ENCODE measurements at regions not wholly inside any gene's neighbourhood (a gene's known extent, or its start where the extent isn't known, plus 50 kb on each side); places are given as distances from the start of the nearest gene placed in this dataset.
"Not testable (repeated sequence)": the region's sequence is repeated elsewhere in the genome, so short reads cannot be mapped to it uniquely, and the experiment has no call there.

GRCh38 chr21:15298306-15298705 is 233.5 kb upstream of the NRIP1 start:
- H3K27me3 Mint-ChIP-seq (ENCODE audit: low read depth in 3 of 3) = peaks cover 0 to 2% (median 1%) of the 10 kb centered on the region in 3 donors

GRCh38 chr21:15298755-15299154 is 234.0 kb upstream of the NRIP1 start:
- not testable (repeated sequence) for H3K27ac Mint-ChIP-seq; H3K9ac ChIP-seq (ENCODE audit: insufficient read depth, low read length, poor library complexity, severe bottlenecking); H2AFZ ChIP-seq (ENCODE audit: insufficient read depth, low read depth, low read length, poor library complexity, severe bottlenecking); H3K27me3 ChIP-seq (ENCODE audit: control insufficient read depth in 2 of 2, insufficient read depth in 2 of 2, low read length in 2 of 2); H3K4me1 Mint-ChIP-seq; H3K36me3 ChIP-seq (replicated peaks in 1 of 2; ENCODE audit: control insufficient read depth in 1 of 2, insufficient read depth in 2 of 2, low read length in 2 of 2); DNase-seq; H3K4me3 ChIP-seq (replicated peaks in 1 of 3; ENCODE audit: low read depth in 2 of 3, low read length in 3 of 3); H3K36me3 Mint-ChIP-seq; H4K20me1 ChIP-seq (ENCODE audit: insufficient read depth, low read length); H3K79me2 ChIP-seq (ENCODE audit: insufficient read depth, low read length); H3K4me2 ChIP-seq (replicated peaks; ENCODE audit: extremely low read depth, low read length, poor library complexity, severe bottlenecking); H3K27ac ChIP-seq (ENCODE audit: low read depth in 1 of 2, low read length in 2 of 2); H3K9me3 Mint-ChIP-seq; H3K4me3 Mint-ChIP-seq; H3K27me3 Mint-ChIP-seq (ENCODE audit: low read depth in 3 of 3); H3K9me3 ChIP-seq (replicated peaks in 1 of 2; ENCODE audit: control insufficient read depth in 1 of 2, insufficient read depth in 1 of 2, low read length in 2 of 2); H3K4me1 ChIP-seq (ENCODE audit: control insufficient read depth in 1 of 2, insufficient read depth in 2 of 2, low read length in 2 of 2)
- intact Hi-C loops (cut with micrococcal nuclease) = loop anchor here in 1 of 2 donors (10.0 kb wide), 1 partner anchor 54 kb away; no protein-coding TSS in a partner anchor
- no CpG with 5 or more reads among the region's 8 CpGs for WGBS (ENCODE audit: insufficient coverage)

More at GRCh38 chr21:15298306-15298705, 233.5 kb upstream of the NRIP1 start:
- Histone ChIP-seq H3K4me1 (ENCODE audit: control insufficient read depth in 1 of 2, insufficient read depth in 2 of 2, low read length in 2 of 2) (no peaks in the 10 kb centered on the region), H3K4me2 (replicated peaks; ENCODE audit: extremely low read depth, low read length, poor library complexity, severe bottlenecking) (no peak overlapping the region), H3K9ac (ENCODE audit: insufficient read depth, low read length, poor library complexity, severe bottlenecking) (no peak overlapping the region), H3K27ac (ENCODE audit: low read depth in 1 of 2, low read length in 2 of 2) (no peak overlapping the region), H4K20me1 (ENCODE audit: insufficient read depth, low read length) (no peaks in the 10 kb centered on the region), H3K9me3 (replicated peaks in 1 of 2; ENCODE audit: control insufficient read depth in 1 of 2, insufficient read depth in 1 of 2, low read length in 2 of 2) (peaks cover 0 to 5% of the 10 kb centered on the region in 2 donors), H3K36me3 (replicated peaks in 1 of 2; ENCODE audit: control insufficient read depth in 1 of 2, insufficient read depth in 2 of 2, low read length in 2 of 2) (no peaks in the 10 kb centered on the region), H3K79me2 (ENCODE audit: insufficient read depth, low read length) (no peaks in the 10 kb centered on the region), H3K4me3 (replicated peaks in 1 of 3; ENCODE audit: low read depth in 2 of 3, low read length in 3 of 3) (no peak overlapping the region), H3K27me3 (ENCODE audit: control insufficient read depth in 2 of 2, insufficient read depth in 2 of 2, low read length in 2 of 2) (no peaks in the 10 kb centered on the region), H2AFZ (ENCODE audit: insufficient read depth, low read depth, low read length, poor library complexity, severe bottlenecking) (no peak overlapping the region)
- H3K36me3 Mint-ChIP-seq = no peaks in the 10 kb centered on the region
- 100% methylated on average over 2 of the region's 4 CpGs for WGBS (ENCODE audit: insufficient coverage)
- no peak overlapping the region for H3K4me3 Mint-ChIP-seq
- DNase-seq = no peak
- no peak overlapping the region for H3K27ac Mint-ChIP-seq
- TF ChIP-seq, protein P1, sequence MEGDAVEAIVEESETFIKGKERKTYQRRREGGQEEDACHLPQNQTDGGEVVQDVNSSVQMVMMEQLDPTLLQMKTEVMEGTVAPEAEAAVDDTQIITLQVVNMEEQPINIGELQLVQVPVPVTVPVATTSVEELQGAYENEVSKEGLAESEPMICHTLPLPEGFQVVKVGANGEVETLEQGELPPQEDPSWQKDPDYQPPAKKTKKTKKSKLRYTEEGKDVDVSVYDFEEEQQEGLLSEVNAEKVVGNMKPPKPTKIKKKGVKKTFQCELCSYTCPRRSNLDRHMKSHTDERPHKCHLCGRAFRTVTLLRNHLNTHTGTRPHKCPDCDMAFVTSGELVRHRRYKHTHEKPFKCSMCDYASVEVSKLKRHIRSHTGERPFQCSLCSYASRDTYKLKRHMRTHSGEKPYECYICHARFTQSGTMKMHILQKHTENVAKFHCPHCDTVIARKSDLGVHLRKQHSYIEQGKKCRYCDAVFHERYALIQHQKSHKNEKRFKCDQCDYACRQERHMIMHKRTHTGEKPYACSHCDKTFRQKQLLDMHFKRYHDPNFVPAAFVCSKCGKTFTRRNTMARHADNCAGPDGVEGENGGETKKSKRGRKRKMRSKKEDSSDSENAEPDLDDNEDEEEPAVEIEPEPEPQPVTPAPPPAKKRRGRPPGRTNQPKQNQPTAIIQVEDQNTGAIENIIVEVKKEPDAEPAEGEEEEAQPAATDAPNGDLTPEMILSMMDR (IDR thresholded peaks at IDR 0.05) = no peak
- intact Hi-C loops (cut with micrococcal nuclease) = loop anchor here in 1 of 2 donors (10.0 kb wide), 1 partner anchor 54 kb away; no protein-coding TSS in a partner anchor
- peaks cover 0 to 2% (median 0%) of the 10 kb centered on the region in 7 donors for H3K9me3 Mint-ChIP-seq
- no peaks in the 10 kb centered on the region for H3K4me1 Mint-ChIP-seq

Data from CD14-positive monocyte (primary cell).